Liver (tissue), 8 donors: ENCODE measurements at regions not wholly inside any gene's neighbourhood (a gene's known extent, or its start where the extent isn't known, plus 50 kb on each side); places are given as distances from the start of the nearest gene placed in this dataset.

Experiments
- DNase-seq: peaks from one replicate; pipeline ENCODE4 v3.0.0-alpha.2; 2017; ENCODE audit warnings: low spot score
- H3K27ac ChIP-seq, 2 donors: one replicate each; pipeline ENCODE4 v1.7.0; 2013; ENCODE audit warnings: inconsistent platforms in 2 of 2, low read length in 2 of 2, control low read depth in 1 of 2, low read depth in 1 of 2, mild to moderate bottlenecking in 1 of 2
- H3K27me3 ChIP-seq, 4 donors: one replicate each; pipeline versions ENCODE4 v1.6.1 to v1.7.0; 2013; ENCODE audit warnings: low read length in 3 of 4, inconsistent platforms in 1 of 4, mild to moderate bottlenecking in 1 of 4, moderate library complexity in 1 of 4; ENCODE audit not compliant: control insufficient read depth in 4 of 4, insufficient read depth in 4 of 4
- H3K36me3 ChIP-seq, 4 donors: one replicate each; pipeline versions ENCODE4 v1.6.1 to v1.7.0; 2013; ENCODE audit warnings: low read length in 3 of 4, mild to moderate bottlenecking in 3 of 4, low read depth in 1 of 4, moderate library complexity in 1 of 4; ENCODE audit not compliant: control insufficient read depth in 4 of 4, insufficient read depth in 3 of 4
- H3K4me1 ChIP-seq, 4 donors: one replicate each; pipeline versions ENCODE4 v1.6.1 to v1.7.0; 2013; ENCODE audit warnings: low read length in 3 of 4, mild to moderate bottlenecking in 3 of 4, moderate library complexity in 1 of 4; ENCODE audit not compliant: control insufficient read depth in 4 of 4, insufficient read depth in 4 of 4
- H3K4me3 ChIP-seq, 3 donors: one replicate each; pipeline versions ENCODE4 v1.6.1 to v1.7.0; 2013; ENCODE audit warnings: low read length in 3 of 3, control low read depth in 1 of 3, low read depth in 1 of 3, mild to moderate bottlenecking in 1 of 3
- H3K9ac ChIP-seq, 2 donors: one replicate each; pipeline ENCODE4 v1.7.0; 2013; ENCODE audit warnings: low read length in 2 of 2, mild to moderate bottlenecking in 2 of 2, moderate library complexity in 2 of 2, control low read depth in 1 of 2, low read depth in 1 of 2
- H3K9me3 ChIP-seq, 4 donors: one replicate each; pipeline versions ENCODE4 v1.6.1 to v1.7.0; 2013; ENCODE audit warnings: low read length in 3 of 4; ENCODE audit not compliant: control insufficient read depth in 4 of 4
- HNF4A ChIP-seq, 2 donors: conservative IDR thresholded peaks; 2 replicates each; pipeline ENCODE4 v1.6.1; 2016; ENCODE audit warnings: antibody characterized with exemption in 2 of 2, mild to moderate bottlenecking in 2 of 2
- NR2F2 ChIP-seq: IDR thresholded peaks from 2 replicates; pipeline ENCODE4 v1.6.1; 2016; ENCODE audit warnings: antibody characterized with exemption
- RAD21 ChIP-seq, 2 donors: IDR thresholded peaks; 2 replicates each; pipeline ENCODE4 v1.6.1; 2016; ENCODE audit warnings: antibody characterized with exemption in 2 of 2, mild to moderate bottlenecking in 2 of 2
- RXRA ChIP-seq, 2 donors: IDR thresholded peaks; 2 replicates each; pipeline ENCODE4 v1.6.1; 2017 to 2018; ENCODE audit warnings: antibody characterized with exemption in 2 of 2, mild to moderate bottlenecking in 1 of 2
- SP1 ChIP-seq: IDR thresholded peaks from 2 replicates; pipeline ENCODE4 v1.6.1; 2018; ENCODE audit warnings: antibody characterized with exemption, mild to moderate bottlenecking
- YY1 ChIP-seq: IDR thresholded peaks from 2 replicates; pipeline ENCODE4 v1.6.1; 2016; ENCODE audit warnings: antibody characterized with exemption, mild to moderate bottlenecking
- WGBS: extraction: QIAGEN DNeasy Blood & Tissue Kit; methylation state at CpG from one replicate; pipeline ENCODE4 v1.1.7; 2013; 5-methylcytosine and 5-hydroxymethylcytosine counted together
- TF ChIP-seq, protein P1 (sequence below): IDR thresholded peaks from 2 replicates; pipeline ENCODE4 v1.6.1; 2016; ENCODE audit warnings: antibody characterized with exemption
- TF ChIP-seq, protein P2 (sequence below): fragments of 150-350 bp; IDR thresholded peaks from 2 replicates; pipeline ENCODE4 v1.5.1; 2017; ENCODE audit warnings: improper control_type of control experiment, low read depth, low read length; ENCODE audit not compliant: missing input control
- TF ChIP-seq, protein P3 (sequence below): IDR thresholded peaks from 2 replicates; pipeline ENCODE4 v1.6.1; 2016; ENCODE audit warnings: antibody characterized with exemption, mild to moderate bottlenecking
- TF ChIP-seq, protein P4 (sequence below): IDR thresholded peaks from 2 replicates; pipeline ENCODE4 v1.6.1; 2016; ENCODE audit warnings: antibody characterized with exemption
- donor health status: healthy.
- donor health status: healthy.
- donor health status: healthy.
- donor health status: healthy.
- donor health status: healthy.

DNA sequence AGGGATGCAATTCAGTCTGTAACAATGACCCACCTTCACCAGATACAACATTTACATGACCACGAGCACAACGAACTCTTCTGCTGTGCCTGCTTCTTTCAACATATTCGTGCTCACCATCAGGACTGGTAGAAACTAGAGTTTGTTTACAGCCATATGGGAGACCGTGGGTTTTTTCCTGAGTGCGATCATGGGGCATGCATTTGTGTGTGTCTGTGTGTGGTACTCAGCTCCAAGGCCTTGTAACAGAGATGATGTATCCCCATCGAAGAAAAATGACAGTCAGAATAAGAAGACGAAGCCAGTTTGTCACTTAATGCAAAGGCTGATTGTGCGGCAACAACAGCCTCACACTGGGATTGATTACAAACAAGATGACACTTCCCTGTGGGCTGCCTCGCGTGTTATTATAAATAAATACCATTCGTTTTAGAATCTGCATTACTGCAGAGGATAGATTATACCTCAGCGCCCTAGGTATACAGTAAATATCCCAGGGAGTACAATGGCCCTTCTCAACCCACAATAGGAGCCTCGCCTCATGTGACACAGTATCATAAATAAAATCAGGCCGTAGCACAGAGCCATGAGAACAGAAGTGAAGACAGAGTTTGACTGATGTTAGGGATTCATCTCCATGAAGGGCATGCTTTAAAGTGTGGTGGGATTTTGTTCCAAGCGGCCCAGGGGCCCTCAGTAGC lies 97.3 kb upstream of the NOCT start:
- 85% methylated on average over 15 of the region's 15 CpGs for WGBS
- TF ChIP-seq, protein P1, sequence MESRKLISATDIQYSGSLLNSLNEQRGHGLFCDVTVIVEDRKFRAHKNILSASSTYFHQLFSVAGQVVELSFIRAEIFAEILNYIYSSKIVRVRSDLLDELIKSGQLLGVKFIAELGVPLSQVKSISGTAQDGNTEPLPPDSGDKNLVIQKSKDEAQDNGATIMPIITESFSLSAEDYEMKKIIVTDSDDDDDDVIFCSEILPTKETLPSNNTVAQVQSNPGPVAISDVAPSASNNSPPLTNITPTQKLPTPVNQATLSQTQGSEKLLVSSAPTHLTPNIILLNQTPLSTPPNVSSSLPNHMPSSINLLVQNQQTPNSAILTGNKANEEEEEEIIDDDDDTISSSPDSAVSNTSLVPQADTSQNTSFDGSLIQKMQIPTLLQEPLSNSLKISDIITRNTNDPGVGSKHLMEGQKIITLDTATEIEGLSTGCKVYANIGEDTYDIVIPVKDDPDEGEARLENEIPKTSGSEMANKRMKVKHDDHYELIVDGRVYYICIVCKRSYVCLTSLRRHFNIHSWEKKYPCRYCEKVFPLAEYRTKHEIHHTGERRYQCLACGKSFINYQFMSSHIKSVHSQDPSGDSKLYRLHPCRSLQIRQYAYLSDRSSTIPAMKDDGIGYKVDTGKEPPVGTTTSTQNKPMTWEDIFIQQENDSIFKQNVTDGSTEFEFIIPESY: no peak
- TF ChIP-seq YY1 (no peak), NR2F2 (no peak), SP1 (no peak)
- TF ChIP-seq, protein P2, sequence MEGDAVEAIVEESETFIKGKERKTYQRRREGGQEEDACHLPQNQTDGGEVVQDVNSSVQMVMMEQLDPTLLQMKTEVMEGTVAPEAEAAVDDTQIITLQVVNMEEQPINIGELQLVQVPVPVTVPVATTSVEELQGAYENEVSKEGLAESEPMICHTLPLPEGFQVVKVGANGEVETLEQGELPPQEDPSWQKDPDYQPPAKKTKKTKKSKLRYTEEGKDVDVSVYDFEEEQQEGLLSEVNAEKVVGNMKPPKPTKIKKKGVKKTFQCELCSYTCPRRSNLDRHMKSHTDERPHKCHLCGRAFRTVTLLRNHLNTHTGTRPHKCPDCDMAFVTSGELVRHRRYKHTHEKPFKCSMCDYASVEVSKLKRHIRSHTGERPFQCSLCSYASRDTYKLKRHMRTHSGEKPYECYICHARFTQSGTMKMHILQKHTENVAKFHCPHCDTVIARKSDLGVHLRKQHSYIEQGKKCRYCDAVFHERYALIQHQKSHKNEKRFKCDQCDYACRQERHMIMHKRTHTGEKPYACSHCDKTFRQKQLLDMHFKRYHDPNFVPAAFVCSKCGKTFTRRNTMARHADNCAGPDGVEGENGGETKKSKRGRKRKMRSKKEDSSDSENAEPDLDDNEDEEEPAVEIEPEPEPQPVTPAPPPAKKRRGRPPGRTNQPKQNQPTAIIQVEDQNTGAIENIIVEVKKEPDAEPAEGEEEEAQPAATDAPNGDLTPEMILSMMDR: no peak
- H3K4me3 ChIP-seq: no peak overlapping the region

DNA sequence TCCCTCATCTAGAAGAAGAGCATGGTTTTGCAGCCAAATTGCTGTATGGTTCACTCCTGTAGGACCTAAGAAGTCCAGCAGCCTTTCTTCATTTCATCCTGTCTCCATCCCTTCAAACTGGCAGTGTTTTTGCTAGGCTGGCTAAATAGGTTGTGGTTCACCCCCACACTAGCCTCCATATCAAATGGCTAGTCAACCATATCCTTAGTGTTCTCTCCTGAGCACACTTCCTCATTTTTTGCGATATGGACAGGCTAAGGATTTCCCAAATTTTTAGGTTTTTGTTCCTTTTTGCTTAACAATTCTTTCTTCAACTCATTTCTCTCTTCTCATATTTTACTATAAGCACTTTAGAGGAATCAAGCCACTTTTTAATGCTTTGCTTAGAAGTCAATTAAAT lies 98.8 kb upstream of the NOCT start:
- Histone ChIP-seq H3K27me3 (no peaks in the 10 kb centered on the region), H3K36me3 (no peaks in the 10 kb centered on the region), H3K27ac (no peak overlapping the region), H3K9me3 (no peaks in the 10 kb centered on the region), H3K4me3 (no peak overlapping the region), H3K9ac (no peak overlapping the region), H3K4me1 (peaks cover 0 to 2% (median 0%) of the 10 kb centered on the region in 4 donors)
- WGBS: 88% methylated on average over 1 of the region's 1 CpG
- DNase-seq: no peak
- TF ChIP-seq, protein P3, sequence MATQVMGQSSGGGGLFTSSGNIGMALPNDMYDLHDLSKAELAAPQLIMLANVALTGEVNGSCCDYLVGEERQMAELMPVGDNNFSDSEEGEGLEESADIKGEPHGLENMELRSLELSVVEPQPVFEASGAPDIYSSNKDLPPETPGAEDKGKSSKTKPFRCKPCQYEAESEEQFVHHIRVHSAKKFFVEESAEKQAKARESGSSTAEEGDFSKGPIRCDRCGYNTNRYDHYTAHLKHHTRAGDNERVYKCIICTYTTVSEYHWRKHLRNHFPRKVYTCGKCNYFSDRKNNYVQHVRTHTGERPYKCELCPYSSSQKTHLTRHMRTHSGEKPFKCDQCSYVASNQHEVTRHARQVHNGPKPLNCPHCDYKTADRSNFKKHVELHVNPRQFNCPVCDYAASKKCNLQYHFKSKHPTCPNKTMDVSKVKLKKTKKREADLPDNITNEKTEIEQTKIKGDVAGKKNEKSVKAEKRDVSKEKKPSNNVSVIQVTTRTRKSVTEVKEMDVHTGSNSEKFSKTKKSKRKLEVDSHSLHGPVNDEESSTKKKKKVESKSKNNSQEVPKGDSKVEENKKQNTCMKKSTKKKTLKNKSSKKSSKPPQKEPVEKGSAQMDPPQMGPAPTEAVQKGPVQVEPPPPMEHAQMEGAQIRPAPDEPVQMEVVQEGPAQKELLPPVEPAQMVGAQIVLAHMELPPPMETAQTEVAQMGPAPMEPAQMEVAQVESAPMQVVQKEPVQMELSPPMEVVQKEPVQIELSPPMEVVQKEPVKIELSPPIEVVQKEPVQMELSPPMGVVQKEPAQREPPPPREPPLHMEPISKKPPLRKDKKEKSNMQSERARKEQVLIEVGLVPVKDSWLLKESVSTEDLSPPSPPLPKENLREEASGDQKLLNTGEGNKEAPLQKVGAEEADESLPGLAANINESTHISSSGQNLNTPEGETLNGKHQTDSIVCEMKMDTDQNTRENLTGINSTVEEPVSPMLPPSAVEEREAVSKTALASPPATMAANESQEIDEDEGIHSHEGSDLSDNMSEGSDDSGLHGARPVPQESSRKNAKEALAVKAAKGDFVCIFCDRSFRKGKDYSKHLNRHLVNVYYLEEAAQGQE: no peak
- TF ChIP-seq NR2F2 (no peak), RAD21 (IDR thresholded peaks at IDR 0.05) (no peak), HNF4A (conservative IDR thresholded peaks at IDR 0.05) (no peak), RXRA (IDR thresholded peaks at IDR 0.05) (no peak), SP1 (no peak)
- TF ChIP-seq, protein P4, sequence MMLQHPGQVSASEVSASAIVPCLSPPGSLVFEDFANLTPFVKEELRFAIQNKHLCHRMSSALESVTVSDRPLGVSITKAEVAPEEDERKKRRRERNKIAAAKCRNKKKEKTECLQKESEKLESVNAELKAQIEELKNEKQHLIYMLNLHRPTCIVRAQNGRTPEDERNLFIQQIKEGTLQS: no peak

More for the DNA sequence above, 97.3 kb upstream of the NOCT start:
- Histone ChIP-seq H3K27ac (no peak overlapping the region), H3K9me3 (no peaks in the 10 kb centered on the region), H3K4me1 (peaks cover 0 to 2% (median 0%) of the 10 kb centered on the region in 4 donors), H3K27me3 (no peaks in the 10 kb centered on the region), H3K9ac (no peak overlapping the region), H3K36me3 (no peaks in the 10 kb centered on the region)
- no peak for DNase-seq
